Motor neuron (in vitro differentiated cells): ENCODE measurements at regions not wholly inside any gene's neighbourhood (a gene's known extent, or its start where the extent isn't known, plus 50 kb on each side); places are given as distances from the start of the nearest gene placed in this dataset.
"Not testable (repeated sequence)": the region's sequence is repeated elsewhere in the genome, so short reads cannot be mapped to it uniquely, and the experiment has no call there.

Source experiments
- ATAC-seq, 8 experiments: fragments of 200-7000 bp; cut with Tn5 transposase; replicated peaks in 6 of 8; 2 replicates each; pipeline ENCODE4 v1.8.0; 2021; ENCODE audit warnings: mild to moderate bottlenecking in 8 of 8, moderate library complexity in 8 of 8
- H3K27ac ChIP-seq, 2 donors: fragments of 250-450 bp; sonication (Bioruptor Pico); 2 replicates each; pipeline ENCODE4 v1.9.0; 2021; ENCODE audit warnings: antibody characterized with exemption in 2 of 2, mild to moderate bottlenecking in 2 of 2, moderate library complexity in 1 of 2
- H3K4me1 ChIP-seq, 2 donors: fragments of 250-450 bp; sonication (Bioruptor Pico); replicated peaks in 1 of 2; 2 replicates each; pipeline ENCODE4 v1.6.1; 2021; ENCODE audit warnings: antibody characterized with exemption in 2 of 2, mild to moderate bottlenecking in 2 of 2, moderate library complexity in 1 of 2
- H3K4me3 ChIP-seq, 5 donors: fragments of 250-450 bp; sonication (Bioruptor Pico); 2 replicates each; pipeline ENCODE4 v1.9.0; 2021; ENCODE audit warnings: antibody characterized with exemption in 5 of 5, mild to moderate bottlenecking in 5 of 5, moderate library complexity in 4 of 5
- WGBS, 10 experiments: fragments of 450-650 bp; shearing (Covaris generic); methylation state at CpG; one replicate each; pipeline ENCODE4 v1.0.0; 2022; 5-methylcytosine and 5-hydroxymethylcytosine counted together
- in situ Hi-C, 9 experiments: fragments of 400-800 bp; cut with MboI; loops; one replicate each; pipeline ENCODE4 v1.15.0; 2021; ENCODE audit warnings: low sequenced_read_pairs in 9 of 9, low pct_unique_long_range_greater_than_20kb in 2 of 9; ENCODE audit not compliant: unreplicated experiment in 9 of 9

DNA sequence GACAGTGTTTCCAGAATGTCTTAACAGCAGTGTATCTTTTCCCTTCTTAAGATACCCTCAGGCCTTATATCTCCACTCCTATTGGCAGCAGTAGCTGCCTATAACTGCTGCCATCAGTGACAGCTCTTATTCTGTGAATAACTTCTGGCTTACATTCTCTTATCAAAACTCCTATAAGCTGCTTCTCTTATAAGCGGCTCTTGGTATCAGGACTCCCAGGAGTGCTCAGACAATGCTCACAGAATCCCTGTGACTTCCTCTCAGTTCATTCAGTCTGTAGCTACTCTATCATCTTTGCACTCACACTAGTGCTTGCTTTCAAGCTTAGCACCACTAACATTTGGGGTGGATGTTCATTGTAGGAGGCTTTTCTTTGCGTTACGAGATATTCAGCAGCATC, 143.7 kb upstream of the CDH7 start:
- no peak for ATAC-seq
- no peak overlapping the region for H3K27ac ChIP-seq
- in situ Hi-C loops, result no loop called here

DNA sequence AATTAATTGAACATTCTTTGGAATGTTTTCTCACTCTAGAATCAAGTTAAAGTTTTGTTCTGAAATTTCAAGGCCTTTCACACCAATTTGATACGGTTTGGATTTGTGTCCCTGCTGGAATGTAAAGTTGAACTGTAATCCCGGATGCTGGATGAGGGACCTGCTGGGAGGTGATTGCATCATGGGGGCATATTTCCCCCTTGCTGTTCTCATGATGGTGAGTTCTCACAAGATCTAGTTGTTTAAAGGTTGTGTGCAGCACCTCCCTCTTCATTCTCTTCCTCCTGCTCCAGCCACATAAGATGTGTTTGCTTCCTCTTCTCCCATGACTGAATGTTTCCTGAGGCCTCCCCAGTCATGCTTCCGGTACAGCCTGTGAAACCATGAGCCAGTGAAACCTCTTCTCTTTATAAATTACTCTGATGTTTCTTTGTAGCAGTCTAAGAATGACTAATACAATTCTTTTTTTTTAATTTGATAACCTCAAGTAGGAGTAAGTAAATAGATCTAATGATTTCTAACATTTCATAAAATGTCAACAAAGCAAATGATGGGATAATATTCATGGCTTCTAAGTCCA, 144.2 kb upstream of the CDH7 start:
- Histone ChIP-seq H3K4me1 (no peaks in the 10 kb centered on the region), H3K27ac (no peak overlapping the region), H3K4me3 (no peak overlapping the region)
- ATAC-seq, result no peak
- in situ Hi-C loops, result no loop called here
- WGBS, 10 experiments, result 0 to 100% (median 73%) methylated on average over 1 to 3 of the region's 3 CpGs; no CpG with 5 or more reads in 2 of the 10 experiments

More for the DNA sequence above, 143.7 kb upstream of the CDH7 start:
- WGBS, 10 experiments, result 0 to 100% (median 79%) methylated on average over 1 to 3 of the region's 3 CpGs; no CpG with 5 or more reads in 3 of the 10 experiments
- no peaks in the 10 kb centered on the region for H3K4me1 ChIP-seq
- H3K4me3 ChIP-seq, result no peak overlapping the region

DNA sequence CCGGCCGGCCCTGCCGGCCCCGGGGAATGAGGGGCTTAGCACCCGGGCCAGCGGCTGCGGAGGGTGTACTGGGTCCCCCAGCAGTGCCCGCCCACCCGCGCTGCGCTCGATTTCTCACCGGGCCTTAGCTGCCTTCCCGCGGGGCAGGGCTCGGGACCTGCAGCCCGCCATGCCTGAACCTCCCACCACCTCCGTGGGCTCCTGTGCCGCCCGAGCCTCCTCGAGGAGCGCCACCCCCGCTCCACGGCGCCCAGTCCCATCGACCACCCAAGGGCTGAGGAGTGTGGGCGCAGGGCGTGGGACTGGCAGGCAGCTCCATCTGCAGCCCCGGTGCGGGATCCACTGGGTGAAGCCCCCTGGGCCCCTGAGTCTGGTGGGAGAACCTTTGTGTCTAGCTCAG, 145.5 kb upstream of the CDH7 start:
- in situ Hi-C loops, ATAC-seq, H3K4me1 ChIP-seq, H3K4me3 ChIP-seq, H3K27ac ChIP-seq: not testable (repeated sequence)
- 100% methylated on average over 1 of the region's 30 CpGs; no CpG with 5 or more reads in 9 of the 10 experiments for WGBS, 10 experiments

DNA sequence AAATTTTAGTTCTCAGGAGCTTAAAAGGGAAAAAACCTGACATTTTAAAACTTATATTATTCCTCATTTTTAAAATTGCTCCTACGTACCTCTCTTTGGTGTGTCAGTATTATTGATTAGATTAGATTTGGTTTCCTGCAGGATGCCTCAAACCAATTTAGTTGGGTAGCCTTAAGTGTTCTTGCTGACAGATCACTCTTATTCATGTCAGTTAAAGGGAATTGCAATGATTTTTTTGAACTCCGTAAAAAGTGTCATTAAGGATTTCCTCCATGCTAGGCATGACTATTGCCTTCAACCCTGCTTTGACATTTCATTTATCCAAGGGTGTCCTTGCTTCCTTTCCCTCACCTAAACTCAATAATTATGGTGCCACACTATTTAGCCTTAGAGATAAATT, 149.0 kb upstream of the CDH7 start:
- in situ Hi-C loops, result no loop called here
- WGBS, 10 experiments, result 0 to 80% (median 41%) methylated on average over 1 to 2 of the region's 2 CpGs; no CpG with 5 or more reads in 1 of the 10 experiments
- H3K4me1 ChIP-seq, result peaks cover 0 to 5% of the 10 kb centered on the region in 2 donors

DNA sequence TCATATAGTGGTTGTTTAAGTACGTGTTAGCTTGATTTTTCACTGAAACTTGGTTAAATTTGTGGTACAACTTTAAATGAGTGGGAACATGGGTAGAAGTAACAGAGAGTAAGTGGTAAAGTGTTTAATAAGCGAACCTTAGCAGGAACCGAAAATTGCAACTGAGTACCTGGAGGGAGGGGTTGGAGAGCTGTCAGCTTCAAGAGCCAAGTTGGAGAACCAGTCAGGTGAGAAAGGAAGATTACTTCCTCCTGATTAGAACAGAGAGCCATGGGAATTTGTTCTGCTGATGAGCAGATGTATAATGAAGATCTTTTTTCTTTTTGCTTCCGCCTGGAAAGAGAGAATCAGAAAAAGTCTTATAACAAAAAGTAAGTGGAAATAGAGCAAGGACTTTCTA, 158.4 kb upstream of the CDH7 start:
- in situ Hi-C loops, result no loop called here
- Histone ChIP-seq H3K27ac (no peak overlapping the region), H3K4me1 (no peaks in the 10 kb centered on the region), H3K4me3 (no peak overlapping the region)
- WGBS, 10 experiments, result 0 to 100% (median 89%) methylated on average over 1 to 4 of the region's 4 CpGs
- ATAC-seq, result no peak

More for the DNA sequence above, 149.0 kb upstream of the CDH7 start:
- Histone ChIP-seq H3K27ac (no peak overlapping the region), H3K4me3 (no peak overlapping the region)
- no peak for ATAC-seq

DNA sequence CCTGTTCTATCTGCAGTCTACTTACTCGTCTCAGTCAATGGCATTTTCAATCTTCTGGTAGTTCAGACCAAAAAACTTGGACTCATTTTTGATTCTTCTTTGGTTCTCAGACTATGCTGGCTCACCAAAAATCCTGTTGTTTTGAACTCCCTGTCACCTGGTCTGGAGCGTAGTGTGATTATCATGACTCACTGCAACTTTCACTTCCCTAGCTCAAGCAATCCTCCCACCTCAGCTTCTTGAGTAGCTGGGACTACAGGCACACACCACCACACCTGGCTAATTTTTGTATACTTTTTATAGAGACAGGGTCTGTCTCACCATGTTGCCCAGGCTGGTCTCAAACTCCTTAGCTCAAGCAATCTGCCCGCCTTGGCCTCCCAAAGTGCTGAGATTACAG, 163.3 kb upstream of the CDH7 start:
- ATAC-seq, result no peak
- in situ Hi-C loops, result no loop called here
- H3K27ac ChIP-seq, result no peak overlapping the region
- WGBS, 10 experiments, result 0 to 100% (median 86%) methylated on average over 1 to 3 of the region's 3 CpGs
- H3K4me1 ChIP-seq, result no peaks in the 10 kb centered on the region
- H3K4me3 ChIP-seq, result no peak overlapping the region

DNA sequence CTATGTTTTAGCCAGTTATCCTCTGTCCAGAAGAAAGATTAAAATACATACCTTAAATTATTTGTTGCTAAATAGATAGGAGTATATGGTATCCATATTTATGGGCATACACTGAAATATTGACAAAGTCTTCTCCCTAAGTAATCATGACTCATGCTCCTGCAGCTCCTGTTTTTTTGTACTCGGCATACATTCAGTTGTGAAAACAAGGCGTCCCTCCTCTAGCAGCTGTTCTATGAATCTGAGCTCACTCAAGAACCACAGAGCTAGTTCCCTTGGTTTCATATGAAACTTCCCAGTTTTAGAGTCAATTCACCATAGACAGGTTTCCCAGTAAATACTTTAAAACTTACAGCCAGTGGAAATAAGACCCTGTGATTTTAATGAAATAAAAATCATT, 168.7 kb upstream of the CDH7 start:
- ATAC-seq, in situ Hi-C loops, H3K4me3 ChIP-seq, H3K27ac ChIP-seq, H3K4me1 ChIP-seq: not testable (repeated sequence)
- no CpG with 5 or more reads among the region's 2 CpGs for WGBS, 10 experiments

DNA sequence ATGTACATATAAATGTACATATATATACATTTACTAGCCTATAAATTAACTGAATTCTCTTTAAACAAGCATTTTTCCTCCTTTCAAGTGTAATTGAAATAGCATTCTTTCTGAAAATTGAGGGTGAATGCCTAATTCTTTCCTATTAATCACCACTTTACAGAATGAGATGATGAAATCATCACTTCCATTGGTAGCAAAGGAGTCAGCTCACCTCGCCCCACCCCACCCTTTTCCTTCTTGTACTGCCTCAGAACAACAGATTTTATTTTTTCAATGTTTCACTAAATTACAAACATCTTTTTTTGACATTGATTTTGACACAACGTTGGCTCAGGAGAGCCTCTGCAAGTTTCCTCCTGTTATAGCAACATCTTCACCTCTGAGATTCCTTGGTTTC, 181.9 kb upstream of the CDH7 start:
- ATAC-seq, result peak in 1 of 8 experiments; percentile 67
- WGBS, 10 experiments, result 0 to 100% (median 29%) methylated on average over 1 to 2 of the region's 2 CpGs; no CpG with 5 or more reads in 3 of the 10 experiments
- Histone ChIP-seq H3K27ac (no peak overlapping the region), H3K4me3 (no peak overlapping the region), H3K4me1 (no peaks in the 10 kb centered on the region)
- in situ Hi-C loops, result no loop called here

DNA sequence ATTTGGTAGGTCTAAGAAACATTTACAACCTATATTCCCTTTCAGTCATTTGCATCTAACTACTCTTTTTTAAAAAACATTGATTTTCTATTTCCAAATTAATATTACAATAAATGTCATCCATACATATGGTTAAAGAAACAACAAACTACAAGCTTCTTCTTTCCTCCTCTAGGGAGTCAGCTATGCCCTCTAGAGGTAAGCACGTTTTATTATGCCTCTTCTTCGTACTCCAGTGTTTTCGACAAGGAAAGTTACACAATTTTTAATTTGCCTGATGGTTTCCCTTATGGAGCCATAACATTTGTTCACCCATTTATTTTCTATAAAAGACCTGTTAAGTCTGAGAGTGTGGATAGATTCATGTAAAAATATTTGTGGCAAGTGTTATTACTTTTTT, 183.4 kb upstream of the CDH7 start:
- ATAC-seq, result no peak
- in situ Hi-C loops, result no loop called here
- Histone ChIP-seq H3K4me1 (no peaks in the 10 kb centered on the region), H3K4me3 (no peak overlapping the region), H3K27ac (no peak overlapping the region)
- 0 to 60% (median 22%) methylated on average over 1 to 3 of the region's 3 CpGs; no CpG with 5 or more reads in 1 of the 10 experiments for WGBS, 10 experiments

DNA sequence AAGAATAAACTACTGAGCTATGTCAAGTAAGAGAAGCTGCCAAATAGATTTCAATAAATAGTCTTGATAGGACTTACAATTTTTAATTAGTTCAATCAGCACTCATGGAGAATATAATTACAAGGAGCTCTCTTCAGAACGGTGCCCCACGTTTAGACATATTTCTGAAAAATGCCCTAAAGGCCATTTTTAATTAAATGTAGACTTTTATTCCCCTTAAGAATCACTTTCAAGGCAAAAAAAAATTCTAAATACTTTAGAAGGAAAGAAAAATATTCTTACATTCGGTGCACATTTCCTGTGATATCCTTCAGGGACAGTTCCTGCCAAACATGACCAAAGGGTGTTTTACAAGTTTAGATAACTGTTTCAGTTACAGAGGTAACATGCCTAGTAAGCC, 202.5 kb upstream of the CDH7 start:
- in situ Hi-C loops, result no loop called here
- no peak for ATAC-seq
- 2 to 100% (median 76%) methylated on average over 1 to 3 of the region's 3 CpGs for WGBS, 10 experiments
- Histone ChIP-seq H3K4me1 (no peaks in the 10 kb centered on the region), H3K27ac (no peak overlapping the region), H3K4me3 (no peak overlapping the region)

DNA sequence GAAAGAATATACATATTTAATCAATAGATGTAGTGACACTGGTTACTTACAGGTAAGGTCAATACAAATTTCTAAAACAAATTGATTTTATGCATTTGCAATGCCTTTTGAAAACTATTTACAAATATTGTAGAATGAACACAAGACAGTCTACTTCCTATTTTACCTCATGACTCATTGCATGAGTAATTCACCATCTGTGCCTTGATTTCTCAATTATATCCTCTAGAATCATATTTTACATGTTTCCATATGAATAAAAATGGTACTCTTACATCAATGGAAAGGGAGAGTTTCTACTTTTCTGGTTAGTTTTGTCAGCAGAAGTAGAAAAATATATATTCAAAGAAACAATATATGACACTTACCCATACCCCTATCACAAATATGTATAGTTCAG, 203.8 kb upstream of the CDH7 start:
- H3K4me1 ChIP-seq, result no peaks in the 10 kb centered on the region
- in situ Hi-C loops, result no loop called here
- no peak for ATAC-seq
- no peak overlapping the region for H3K4me3 ChIP-seq
- H3K27ac ChIP-seq, result no peak overlapping the region

DNA sequence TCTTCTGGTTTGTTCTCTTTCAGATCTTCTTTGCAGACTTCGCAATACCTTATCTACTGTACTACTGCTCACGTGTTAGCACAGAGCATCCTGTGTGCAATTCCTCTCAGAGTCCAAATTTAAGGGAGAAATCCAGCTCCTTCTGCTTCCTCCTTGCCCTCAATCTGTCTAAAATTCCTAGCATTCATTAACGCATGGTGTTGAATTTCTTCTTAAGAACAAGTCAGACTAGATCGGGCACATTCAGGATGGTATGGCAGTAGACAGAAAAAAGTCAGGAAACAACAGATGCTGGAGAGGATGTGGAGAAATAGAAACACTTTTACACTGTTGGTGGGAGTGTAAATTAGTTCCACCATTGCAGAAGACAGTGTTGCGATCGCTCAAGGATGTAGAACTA, 206.1 kb upstream of the CDH7 start:
- 26 to 100% (median 94%) methylated on average over 1 to 6 of the region's 6 CpGs for WGBS, 10 experiments
- no peak overlapping the region for H3K4me3 ChIP-seq
- no peak overlapping the region for H3K27ac ChIP-seq
- no peak for ATAC-seq
- in situ Hi-C loops, result no loop called here
- H3K4me1 ChIP-seq, result no peaks in the 10 kb centered on the region

DNA sequence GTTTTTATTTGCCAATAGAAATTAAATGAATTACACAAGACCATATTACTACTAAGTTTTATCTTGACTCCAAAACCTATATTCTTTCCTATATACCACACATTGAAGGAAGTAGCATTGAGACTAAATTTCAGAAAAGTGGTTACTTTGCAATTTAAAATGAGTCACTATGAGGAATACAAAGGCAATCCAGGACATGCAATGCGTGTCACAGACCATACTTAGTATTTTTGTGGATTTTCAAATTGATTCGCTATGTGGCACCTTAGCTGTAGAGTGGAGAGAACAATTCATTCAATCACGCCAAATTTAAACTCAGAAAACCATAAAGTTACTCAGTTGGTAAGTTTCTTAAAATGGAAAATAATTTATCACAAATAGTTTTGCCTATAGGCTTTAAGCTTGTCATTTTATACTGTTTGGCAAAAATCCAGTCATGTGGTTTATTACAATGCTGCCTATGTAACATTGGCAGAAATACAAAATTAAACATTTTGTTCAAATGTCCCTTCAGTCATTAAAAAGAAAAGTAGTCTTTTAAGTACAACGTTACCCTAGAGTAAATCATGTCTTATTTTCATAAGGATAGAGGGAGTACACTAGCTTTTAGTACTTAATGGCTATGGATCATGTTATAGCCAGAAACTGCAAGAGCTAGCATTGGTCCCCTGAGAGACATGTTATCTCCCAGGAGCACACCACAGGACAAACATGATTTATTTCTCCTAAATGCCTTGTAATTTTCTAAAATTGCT, 222.8 kb upstream of the CDH7 start:
- in situ Hi-C loops, result no loop called here

DNA sequence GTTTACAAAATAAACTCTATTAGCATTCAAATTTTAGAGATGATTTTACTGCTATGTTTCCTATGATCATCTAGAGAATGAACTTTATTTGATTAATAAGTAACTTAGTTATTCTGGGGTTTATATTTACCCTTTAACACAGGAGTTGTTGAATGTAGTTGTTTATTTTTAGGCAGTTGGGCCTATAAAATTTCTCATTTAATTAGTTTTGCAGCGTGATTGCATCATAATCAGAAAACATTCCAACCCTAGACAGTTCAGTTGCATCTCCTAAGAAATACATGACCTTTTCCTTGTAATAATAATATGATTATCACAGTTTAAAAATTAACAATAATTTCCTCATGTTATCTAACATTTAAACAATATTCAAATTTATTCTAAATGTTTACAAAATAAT, 224.7 kb upstream of the CDH7 start:
- 0 to 100% (median 74%) methylated on average over 1 of the region's 1 CpG; no CpG with 5 or more reads in 2 of the 10 experiments for WGBS, 10 experiments
- ATAC-seq, result no peak
- in situ Hi-C loops, result no loop called here

More for the DNA sequence above, 222.8 kb upstream of the CDH7 start:
- Histone ChIP-seq H3K4me1 (peaks cover 0 to 6% of the 10 kb centered on the region in 2 donors), H3K27ac (no peak overlapping the region), H3K4me3 (no peak overlapping the region)
- ATAC-seq, result peak in 5 of 8 experiments; percentile 65 to 100 (median 99)
- WGBS, 10 experiments, result 0 to 92% (median 70%) methylated on average over 2 to 4 of the region's 4 CpGs; no CpG with 5 or more reads in 1 of the 10 experiments

More for the DNA sequence above, 224.7 kb upstream of the CDH7 start:
- H3K4me3 ChIP-seq, result no peak overlapping the region
- H3K4me1 ChIP-seq, result peaks cover 0 to 6% of the 10 kb centered on the region in 2 donors
- no peak overlapping the region for H3K27ac ChIP-seq
